Activated T-cell treated with anti-CD3 and anti-CD28 coated beads, Interleukin-2, amount 50 U/mL, for 72 hours (primary cell): ENCODE measurements at regions not wholly inside any gene's neighbourhood (a gene's known extent, or its start where the extent isn't known, plus 50 kb on each side); places are given as distances from the start of the nearest gene placed in this dataset.

ENCODE experiments used
- ATAC-seq, 2 donors: fragments of 150-1000 bp; cut with Tn5 transposase; replicated peaks in 1 of 2; 2 replicates each; pipeline ENCODE4 v1.10.0; 2021; ENCODE audit warnings: moderate library complexity in 2 of 2, mild to moderate bottlenecking in 1 of 2
- DNase-seq, 2 donors: peaks; one replicate each; pipeline ENCODE4 v3.0.0; 2021 to 2022; ENCODE audit warnings: mixed read lengths in 1 of 2
- H3K27ac Mint-ChIP-seq: one replicate; pipeline ENCODE4 v1.8.0; 2022; ENCODE audit warnings: mild to moderate bottlenecking, moderate library complexity, mixed read lengths
- H3K27me3 Mint-ChIP-seq: one replicate; pipeline ENCODE4 v1.8.0; 2022; ENCODE audit warnings: low read depth, mixed read lengths
- H3K36me3 Mint-ChIP-seq, 2 donors: one replicate each; pipeline ENCODE4 v1.8.0; 2022; ENCODE audit warnings: mixed read lengths in 2 of 2, mild to moderate bottlenecking in 1 of 2; ENCODE audit not compliant: insufficient read depth in 2 of 2
- H3K4me1 Mint-ChIP-seq: one replicate; pipeline ENCODE4 v1.8.0; 2022; ENCODE audit warnings: low read depth, mixed read lengths
- H3K4me3 Mint-ChIP-seq, 2 donors: one replicate each; pipeline ENCODE4 v1.8.0; 2022; ENCODE audit warnings: mild to moderate bottlenecking in 2 of 2, mixed read lengths in 2 of 2, moderate library complexity in 2 of 2
- H3K9me3 Mint-ChIP-seq, 2 donors: one replicate each; pipeline ENCODE4 v1.8.0; 2022; ENCODE audit warnings: mixed read lengths in 2 of 2

- no peaks in the 10 kb centered on the region for H3K27me3 Mint-ChIP-seq
- ATAC-seq = no peak
- no peaks in the 10 kb centered on the region for H3K36me3 Mint-ChIP-seq
Measured at GRCh38 chr7:124322561-124322960, 289.7 kb upstream of the TMEM229A start.

DNA sequence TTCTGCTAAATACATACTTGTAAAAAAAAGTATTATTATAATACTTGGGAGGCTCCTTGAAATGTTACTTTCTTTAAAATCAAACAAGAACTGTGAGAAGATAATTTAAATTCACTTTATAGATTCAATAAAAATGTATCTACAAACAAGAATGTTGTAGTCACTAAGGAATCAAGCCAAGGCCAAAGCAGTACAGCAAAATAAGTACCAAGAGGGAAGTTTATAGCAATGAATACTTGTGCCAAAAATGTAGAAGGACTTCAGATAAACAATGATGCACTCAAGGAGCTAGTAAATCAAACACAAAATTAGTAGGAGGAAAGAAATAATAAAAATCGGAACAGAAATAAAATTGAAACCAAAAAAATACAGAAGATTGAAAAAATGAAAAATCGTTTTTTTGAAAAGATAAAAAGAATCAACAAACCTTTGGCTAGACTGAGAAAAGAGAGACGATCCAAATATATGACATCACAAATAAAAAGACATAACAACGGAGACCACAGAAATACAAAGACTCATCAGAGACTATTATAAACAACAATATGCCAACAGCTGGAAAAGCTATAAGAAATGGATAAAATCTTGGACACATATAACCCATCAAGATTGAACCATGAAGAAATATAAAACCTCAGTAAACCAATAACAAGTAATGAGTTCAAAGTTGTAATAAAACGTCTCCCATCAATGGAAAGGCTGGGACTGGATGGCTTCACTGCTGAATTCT lies 286.0 kb upstream of the TMEM229A start:
- Mint-ChIP-seq H3K27me3 (no peaks in the 10 kb centered on the region), H3K27ac (no peak overlapping the region), H3K36me3 (no peaks in the 10 kb centered on the region), H3K4me3 (no peak overlapping the region), H3K4me1 (no peaks in the 10 kb centered on the region), H3K9me3 (peaks cover 3 to 7% of the 10 kb centered on the region in 2 donors)
- ATAC-seq (no peak), DNase-seq (no peak)

More at GRCh38 chr7:124322561-124322960, 289.7 kb upstream of the TMEM229A start:
- H3K4me3 Mint-ChIP-seq = no peak overlapping the region
- no peak for DNase-seq
- H3K27ac Mint-ChIP-seq = no peak overlapping the region
- no peaks in the 10 kb centered on the region for H3K4me1 Mint-ChIP-seq
- H3K9me3 Mint-ChIP-seq = peaks cover 3 to 6% of the 10 kb centered on the region in 2 donors

- H3K4me1 Mint-ChIP-seq = no peaks in the 10 kb centered on the region
- no peak overlapping the region for H3K27ac Mint-ChIP-seq
- H3K36me3 Mint-ChIP-seq = no peaks in the 10 kb centered on the region
- no peak for ATAC-seq
- H3K9me3 Mint-ChIP-seq = peaks cover 0 to 5% of the 10 kb centered on the region in 2 donors
- no peaks in the 10 kb centered on the region for H3K27me3 Mint-ChIP-seq
- H3K4me3 Mint-ChIP-seq = no peak overlapping the region
- DNase-seq = no peak
Measured at GRCh38 chr7:124310934-124311390, 278.1 kb upstream of the TMEM229A start.

- Mint-ChIP-seq H3K9me3 (peaks cover 2 to 8% of the 10 kb centered on the region in 2 donors), H3K4me3 (no peak overlapping the region), H3K36me3 (no peaks in the 10 kb centered on the region), H3K27me3 (no peaks in the 10 kb centered on the region), H3K27ac (no peak overlapping the region), H3K4me1 (no peaks in the 10 kb centered on the region)
- DNase-seq (no peak), ATAC-seq (no peak)
Measured at GRCh38 chr7:124308384-124308783, 275.5 kb upstream of the TMEM229A start.

- Mint-ChIP-seq H3K27ac (no peak overlapping the region), H3K4me3 (no peak overlapping the region), H3K9me3 (peaks cover 10 to 11% of the 10 kb centered on the region in 2 donors), H3K4me1 (no peaks in the 10 kb centered on the region), H3K36me3 (no peaks in the 10 kb centered on the region), H3K27me3 (no peaks in the 10 kb centered on the region)
- ATAC-seq = no peak
- DNase-seq = no peak
Measured at GRCh38 chr7:124295289-124295688, 262.4 kb upstream of the TMEM229A start.

DNA sequence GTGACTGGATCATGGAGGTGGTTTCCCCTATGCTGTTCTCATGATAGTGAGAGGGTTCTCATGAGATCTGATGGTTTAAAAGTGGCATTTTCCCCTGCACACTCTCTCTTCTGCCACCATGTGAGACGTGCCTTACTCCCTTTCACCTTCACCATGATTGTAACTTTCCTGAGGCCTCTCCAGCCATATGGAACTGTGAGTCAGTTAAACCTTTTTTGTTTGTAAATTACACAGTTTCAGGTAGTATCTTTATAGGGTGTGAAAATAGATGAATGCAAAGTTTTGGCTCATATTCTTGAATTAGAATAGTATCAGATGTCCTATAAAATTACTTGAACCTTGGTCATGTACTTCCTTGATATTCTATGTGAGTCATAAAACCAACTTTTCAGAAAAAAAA lies 252.1 kb upstream of the TMEM229A start:
- H3K4me1 Mint-ChIP-seq = no peaks in the 10 kb centered on the region
- DNase-seq = no peak
- H3K9me3 Mint-ChIP-seq = peaks cover 5 to 6% of the 10 kb centered on the region in 2 donors
- no peak for ATAC-seq
- H3K27ac Mint-ChIP-seq = no peak overlapping the region
- no peaks in the 10 kb centered on the region for H3K27me3 Mint-ChIP-seq
- no peaks in the 10 kb centered on the region for H3K36me3 Mint-ChIP-seq
- H3K4me3 Mint-ChIP-seq = no peak overlapping the region

DNA sequence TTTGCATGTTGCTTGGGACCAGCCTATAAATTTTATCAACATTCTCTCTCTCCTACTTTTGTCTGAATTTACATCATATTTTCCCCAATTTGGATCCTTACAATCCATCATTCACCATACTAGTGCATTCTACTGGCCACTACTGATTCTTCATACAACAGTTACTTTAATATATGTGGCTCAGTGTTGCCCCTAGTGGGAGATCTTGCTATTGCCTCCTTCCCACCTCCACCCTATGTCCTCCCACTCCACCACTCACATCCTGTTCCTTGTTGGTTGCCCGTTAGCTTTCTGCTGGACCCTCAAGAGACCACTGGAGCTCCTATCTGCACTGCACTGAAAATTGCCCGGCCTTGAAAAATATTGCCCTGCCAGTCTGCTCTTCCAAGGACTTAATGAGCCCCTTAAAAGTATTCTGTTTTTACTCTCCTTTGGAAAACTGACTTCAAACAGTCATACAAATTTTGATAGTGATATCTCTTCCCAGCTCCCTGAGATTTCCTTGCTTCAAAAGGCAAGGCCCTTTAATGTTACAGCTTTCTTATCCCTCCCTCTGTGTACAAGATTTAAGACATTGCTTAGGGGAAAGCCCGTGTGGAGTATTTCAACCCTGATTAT lies 243.2 kb upstream of the TMEM229A start:
- H3K9me3 Mint-ChIP-seq = peaks cover 3 to 14% of the 10 kb centered on the region in 2 donors
- H3K27me3 Mint-ChIP-seq = no peaks in the 10 kb centered on the region
- H3K4me3 Mint-ChIP-seq = no peak overlapping the region
- H3K4me1 Mint-ChIP-seq = no peaks in the 10 kb centered on the region
- H3K36me3 Mint-ChIP-seq = no peaks in the 10 kb centered on the region
- ATAC-seq (peak in 1 of 2 donors; percentile 47), DNase-seq (peak in 1 of 2 donors; percentile 12)
- no peak overlapping the region for H3K27ac Mint-ChIP-seq

DNA sequence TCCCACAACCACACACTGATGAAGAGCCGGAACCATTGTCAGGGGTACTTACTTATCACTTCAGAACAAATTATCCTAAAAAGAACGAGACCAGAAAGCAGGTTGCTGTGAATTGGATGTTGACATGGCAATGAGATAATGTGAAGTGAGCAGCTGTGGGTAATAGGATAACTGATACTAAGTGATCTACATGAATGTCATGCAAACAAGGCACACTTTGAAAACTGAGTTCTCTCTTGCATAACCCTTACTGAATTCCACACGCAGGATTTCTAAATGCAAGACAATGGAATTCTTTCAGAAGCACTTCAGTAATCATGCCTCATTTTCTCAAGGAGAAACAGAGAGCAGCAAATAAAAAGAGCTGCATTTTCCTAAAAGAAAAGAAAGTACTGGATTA lies 242.5 kb upstream of the TMEM229A start:
- Mint-ChIP-seq H3K27ac (no peak overlapping the region), H3K4me3 (no peak overlapping the region), H3K9me3 (peaks cover 3 to 14% of the 10 kb centered on the region in 2 donors), H3K4me1 (no peaks in the 10 kb centered on the region), H3K36me3 (no peaks in the 10 kb centered on the region), H3K27me3 (no peaks in the 10 kb centered on the region)
- no peak for ATAC-seq
- no peak for DNase-seq

- no peak overlapping the region for H3K27ac Mint-ChIP-seq
- H3K36me3 Mint-ChIP-seq = no peaks in the 10 kb centered on the region
- peaks cover 0 to 7% of the 10 kb centered on the region in 2 donors for H3K9me3 Mint-ChIP-seq
- no peaks in the 10 kb centered on the region for H3K27me3 Mint-ChIP-seq
- DNase-seq (no peak), ATAC-seq (no peak)
- H3K4me3 Mint-ChIP-seq = no peak overlapping the region
- no peaks in the 10 kb centered on the region for H3K4me1 Mint-ChIP-seq
Measured at GRCh38 chr7:124269774-124270173, 236.9 kb upstream of the TMEM229A start.

- no peak for ATAC-seq
- H3K9me3 Mint-ChIP-seq = peaks cover 0 to 6% of the 10 kb centered on the region in 2 donors
- no peaks in the 10 kb centered on the region for H3K36me3 Mint-ChIP-seq
- H3K4me1 Mint-ChIP-seq = no peaks in the 10 kb centered on the region
- no peak overlapping the region for H3K27ac Mint-ChIP-seq
- H3K27me3 Mint-ChIP-seq = no peaks in the 10 kb centered on the region
- H3K4me3 Mint-ChIP-seq = no peak overlapping the region
- no peak for DNase-seq
Measured at GRCh38 chr7:124267154-124267553, 234.3 kb upstream of the TMEM229A start.

GRCh38 chr7:124263232-124263827 lies 230.5 kb upstream of the TMEM229A start:
- Mint-ChIP-seq H3K9me3 (peaks cover 3% of the 10 kb centered on the region in 2 donors), H3K4me3 (no peak overlapping the region), H3K36me3 (no peaks in the 10 kb centered on the region), H3K27me3 (no peaks in the 10 kb centered on the region), H3K27ac (peak overlapping the region; percentile 88), H3K4me1 (no peaks in the 10 kb centered on the region)
- DNase-seq (peak; percentile 8 to 9), ATAC-seq (peak; percentile 70 to 72)

DNA sequence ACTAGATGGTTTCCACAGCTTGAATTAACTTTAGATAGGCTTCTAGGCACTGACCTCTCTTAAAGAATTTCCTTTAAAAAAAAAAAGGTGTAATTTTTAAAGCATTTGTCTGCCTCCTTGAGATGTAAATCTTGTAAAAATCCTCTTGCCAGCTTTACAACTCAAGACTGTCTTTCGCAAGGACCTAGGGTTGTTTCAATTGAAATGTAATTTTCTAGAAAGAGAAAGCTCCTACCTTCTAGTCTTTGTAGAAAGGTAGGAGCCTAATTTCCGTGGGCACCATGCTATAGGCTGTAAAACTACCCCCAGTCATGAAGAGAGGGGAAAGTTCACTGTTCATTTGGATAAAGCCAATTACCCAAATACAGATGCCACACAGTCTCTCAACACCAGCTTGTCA lies 228.8 kb upstream of the TMEM229A start:
- ATAC-seq (no peak), DNase-seq (no peak)
- Mint-ChIP-seq H3K9me3 (peaks cover 3% of the 10 kb centered on the region in 2 donors), H3K27me3 (no peaks in the 10 kb centered on the region), H3K4me3 (no peak overlapping the region), H3K4me1 (no peaks in the 10 kb centered on the region), H3K27ac (no peak overlapping the region), H3K36me3 (no peaks in the 10 kb centered on the region)

GRCh38 chr7:124257638-124258308 lies 224.9 kb upstream of the TMEM229A start:
- no peak for ATAC-seq
- no peaks in the 10 kb centered on the region for H3K36me3 Mint-ChIP-seq
- H3K4me1 Mint-ChIP-seq = no peaks in the 10 kb centered on the region

More at GRCh38 chr7:124257638-124258308, 224.9 kb upstream of the TMEM229A start:
- Mint-ChIP-seq H3K27ac (no peak overlapping the region), H3K27me3 (no peaks in the 10 kb centered on the region), H3K9me3 (peaks cover 2 to 6% of the 10 kb centered on the region in 2 donors), H3K4me3 (no peak overlapping the region)
- DNase-seq = no peak
